OCI-LY1 (cell line): ENCODE measurements at regions not wholly inside any gene's neighbourhood (a gene's known extent, or its start where the extent isn't known, plus 50 kb on each side); places are given as distances from the start of the nearest gene placed in this dataset.

Source experiments
- EZH2 ChIP-seq: fragments of 200-600 bp; sonication (generic), shearing (Covaris generic); IDR thresholded peaks from 2 replicates; pipeline ENCODE4 v1.8.0; 2017; ENCODE audit warnings: borderline replicate concordance, mixed run types, mild to moderate bottlenecking, antibody characterized with exemption, low read length, moderate library complexity, mixed read lengths
- TF ChIP-seq, protein P1 (sequence below): fragments of 200-600 bp; sonication (generic), shearing (Covaris generic); IDR thresholded peaks from 2 replicates; pipeline ENCODE4 v1.5.1; 2017; ENCODE audit warnings: mild to moderate bottlenecking, antibody characterized with exemption, low read length, moderate library complexity, mixed read lengths

- TF ChIP-seq, protein P1, sequence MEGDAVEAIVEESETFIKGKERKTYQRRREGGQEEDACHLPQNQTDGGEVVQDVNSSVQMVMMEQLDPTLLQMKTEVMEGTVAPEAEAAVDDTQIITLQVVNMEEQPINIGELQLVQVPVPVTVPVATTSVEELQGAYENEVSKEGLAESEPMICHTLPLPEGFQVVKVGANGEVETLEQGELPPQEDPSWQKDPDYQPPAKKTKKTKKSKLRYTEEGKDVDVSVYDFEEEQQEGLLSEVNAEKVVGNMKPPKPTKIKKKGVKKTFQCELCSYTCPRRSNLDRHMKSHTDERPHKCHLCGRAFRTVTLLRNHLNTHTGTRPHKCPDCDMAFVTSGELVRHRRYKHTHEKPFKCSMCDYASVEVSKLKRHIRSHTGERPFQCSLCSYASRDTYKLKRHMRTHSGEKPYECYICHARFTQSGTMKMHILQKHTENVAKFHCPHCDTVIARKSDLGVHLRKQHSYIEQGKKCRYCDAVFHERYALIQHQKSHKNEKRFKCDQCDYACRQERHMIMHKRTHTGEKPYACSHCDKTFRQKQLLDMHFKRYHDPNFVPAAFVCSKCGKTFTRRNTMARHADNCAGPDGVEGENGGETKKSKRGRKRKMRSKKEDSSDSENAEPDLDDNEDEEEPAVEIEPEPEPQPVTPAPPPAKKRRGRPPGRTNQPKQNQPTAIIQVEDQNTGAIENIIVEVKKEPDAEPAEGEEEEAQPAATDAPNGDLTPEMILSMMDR: no peak
- TF ChIP-seq EZH2: no peak
Measured at GRCh38 chr4:83662204-83662603, 126.3 kb downstream of the GPAT3 start.
